ENCODE measurements at regions not wholly inside any gene's neighbourhood (a gene's known extent, or its start where the extent isn't known, plus 50 kb on each side); places are given as distances from the start of the nearest gene placed in this dataset.

DNA sequence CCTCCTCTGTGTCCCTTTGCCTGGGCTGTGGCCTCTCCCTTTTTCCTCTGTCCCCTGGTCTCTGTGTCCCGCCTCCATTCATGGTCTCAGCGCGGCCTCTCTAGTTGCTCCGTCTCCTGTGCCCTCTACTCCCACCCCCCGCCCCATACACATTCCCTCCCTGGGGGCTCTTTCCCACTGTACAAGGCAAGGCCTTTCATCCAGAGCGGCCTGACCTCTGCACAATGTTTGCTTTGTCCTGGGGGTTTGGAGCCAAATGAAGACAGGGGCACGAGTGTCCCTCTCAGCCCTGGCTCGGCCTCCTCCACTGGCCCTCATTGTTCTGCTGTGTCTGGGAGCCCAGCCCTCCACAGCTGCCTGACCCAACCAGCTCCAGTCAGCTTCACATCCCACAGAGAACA is 678.6 kb downstream of the BCL11B start:
- Histone ChIP-seq H4K20me1 (ENCODE audit: insufficient read depth, low read length) (no peaks in the 10 kb centered on the region), H3K4me1 (ENCODE audit: insufficient read depth, low read length) (no peaks in the 10 kb centered on the region), H3K4me2 (ENCODE audit: low read length) (no peak overlapping the region), H3K27ac (ENCODE audit: low read depth, low read length) (no peak overlapping the region), H3K9ac (ENCODE audit: low read length) (no peak overlapping the region), H3K79me2 (ENCODE audit: insufficient read depth, low read length) (no peaks in the 10 kb centered on the region), H3K9me3 (ENCODE audit: insufficient read depth, low read depth, low read length) (peaks cover 7% of the 10 kb centered on the region), H3K4me3 (ENCODE audit: insufficient read depth, low read depth, low read length) (no peak overlapping the region), H3K36me3 (ENCODE audit: insufficient read depth, low read length) (no peaks in the 10 kb centered on the region), H2AFZ (ENCODE audit: low read depth, low read length) (no peak overlapping the region), H3K27me3 (ENCODE audit: insufficient read depth, low read length) (no peaks in the 10 kb centered on the region)
- H3K36me3 Mint-ChIP-seq (ENCODE audit: low read depth, unreplicated experiment) = no peaks in the 10 kb centered on the region
- no peak overlapping the region for H3K4me3 Mint-ChIP-seq (ENCODE audit: unreplicated experiment)
- DNase-seq (ENCODE audit: low read depth) (no peak), FAIRE-seq (no peak)
- peaks cover 12% of the 10 kb centered on the region for H3K9me3 Mint-ChIP-seq (ENCODE audit: unreplicated experiment)
- peaks cover 5% of the 10 kb centered on the region for H3K4me1 Mint-ChIP-seq (ENCODE audit: low read depth, unreplicated experiment)
- peaks cover 7% of the 10 kb centered on the region for H3K27me3 Mint-ChIP-seq (ENCODE audit: low read depth, unreplicated experiment)
- H3K27ac Mint-ChIP-seq (ENCODE audit: unreplicated experiment) = no peak overlapping the region
- TF ChIP-seq, protein P1, sequence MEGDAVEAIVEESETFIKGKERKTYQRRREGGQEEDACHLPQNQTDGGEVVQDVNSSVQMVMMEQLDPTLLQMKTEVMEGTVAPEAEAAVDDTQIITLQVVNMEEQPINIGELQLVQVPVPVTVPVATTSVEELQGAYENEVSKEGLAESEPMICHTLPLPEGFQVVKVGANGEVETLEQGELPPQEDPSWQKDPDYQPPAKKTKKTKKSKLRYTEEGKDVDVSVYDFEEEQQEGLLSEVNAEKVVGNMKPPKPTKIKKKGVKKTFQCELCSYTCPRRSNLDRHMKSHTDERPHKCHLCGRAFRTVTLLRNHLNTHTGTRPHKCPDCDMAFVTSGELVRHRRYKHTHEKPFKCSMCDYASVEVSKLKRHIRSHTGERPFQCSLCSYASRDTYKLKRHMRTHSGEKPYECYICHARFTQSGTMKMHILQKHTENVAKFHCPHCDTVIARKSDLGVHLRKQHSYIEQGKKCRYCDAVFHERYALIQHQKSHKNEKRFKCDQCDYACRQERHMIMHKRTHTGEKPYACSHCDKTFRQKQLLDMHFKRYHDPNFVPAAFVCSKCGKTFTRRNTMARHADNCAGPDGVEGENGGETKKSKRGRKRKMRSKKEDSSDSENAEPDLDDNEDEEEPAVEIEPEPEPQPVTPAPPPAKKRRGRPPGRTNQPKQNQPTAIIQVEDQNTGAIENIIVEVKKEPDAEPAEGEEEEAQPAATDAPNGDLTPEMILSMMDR (IDR thresholded peaks at IDR 0.05; ENCODE audit: insufficient read depth, low read depth, low read length) = no peak
- TF ChIP-seq EZH2 (IDR thresholded peaks at IDR 0.05; ENCODE audit: insufficient read depth, low read length) = no peak

DNA sequence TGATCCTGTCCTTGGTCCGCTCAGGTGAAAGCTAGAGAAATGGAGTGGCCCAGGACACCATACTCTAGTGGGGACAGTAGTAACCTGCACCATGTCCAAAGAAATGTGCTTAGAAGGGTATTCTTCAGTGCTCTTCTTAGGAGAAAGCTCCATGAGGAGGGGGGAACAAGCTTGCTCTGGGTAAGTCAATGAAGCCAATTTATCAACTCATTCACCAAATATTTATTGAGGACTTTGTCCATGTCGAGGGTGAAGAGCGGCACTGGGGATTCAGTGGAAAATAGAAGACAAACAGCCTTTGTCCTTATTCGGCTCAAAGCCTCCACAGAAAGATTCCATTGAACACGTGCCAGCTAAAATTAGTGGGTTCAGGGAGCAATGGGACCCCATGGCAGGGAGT is 677.8 kb downstream of the BCL11B start:
- H3K27ac Mint-ChIP-seq (ENCODE audit: unreplicated experiment) = no peak overlapping the region
- H3K4me2 ChIP-seq (ENCODE audit: low read length) = no peak overlapping the region
- H3K27me3 ChIP-seq (ENCODE audit: insufficient read depth, low read length) = no peaks in the 10 kb centered on the region
- H3K36me3 ChIP-seq (ENCODE audit: insufficient read depth, low read length) = no peaks in the 10 kb centered on the region
- no peaks in the 10 kb centered on the region for H4K20me1 ChIP-seq (ENCODE audit: insufficient read depth, low read length)
- H3K9me3 Mint-ChIP-seq (ENCODE audit: unreplicated experiment) = peaks cover 12% of the 10 kb centered on the region
- H3K4me3 ChIP-seq (ENCODE audit: insufficient read depth, low read depth, low read length) = no peak overlapping the region
- no peak overlapping the region for H3K4me3 Mint-ChIP-seq (ENCODE audit: unreplicated experiment)
- no peak overlapping the region for H3K27ac ChIP-seq (ENCODE audit: low read depth, low read length)
- no peaks in the 10 kb centered on the region for H3K36me3 Mint-ChIP-seq (ENCODE audit: low read depth, unreplicated experiment)
- no peaks in the 10 kb centered on the region for H3K79me2 ChIP-seq (ENCODE audit: insufficient read depth, low read length)
- DNase-seq (ENCODE audit: low read depth) (no peak), FAIRE-seq (no peak)
- no peak overlapping the region for H3K9ac ChIP-seq (ENCODE audit: low read length)
- H3K4me1 ChIP-seq (ENCODE audit: insufficient read depth, low read length) = no peaks in the 10 kb centered on the region
- peaks cover 5% of the 10 kb centered on the region for H3K4me1 Mint-ChIP-seq (ENCODE audit: low read depth, unreplicated experiment)
- peaks cover 7% of the 10 kb centered on the region for H3K9me3 ChIP-seq (ENCODE audit: insufficient read depth, low read depth, low read length)
- H3K27me3 Mint-ChIP-seq (ENCODE audit: low read depth, unreplicated experiment) = peaks cover 7% of the 10 kb centered on the region
- TF ChIP-seq, protein P1 (IDR thresholded peaks at IDR 0.05; ENCODE audit: insufficient read depth, low read depth, low read length) = no peak
- no peak for TF ChIP-seq EZH2 (IDR thresholded peaks at IDR 0.05; ENCODE audit: insufficient read depth, low read length)
- no peak overlapping the region for H2AFZ ChIP-seq (ENCODE audit: low read depth, low read length)

DNA sequence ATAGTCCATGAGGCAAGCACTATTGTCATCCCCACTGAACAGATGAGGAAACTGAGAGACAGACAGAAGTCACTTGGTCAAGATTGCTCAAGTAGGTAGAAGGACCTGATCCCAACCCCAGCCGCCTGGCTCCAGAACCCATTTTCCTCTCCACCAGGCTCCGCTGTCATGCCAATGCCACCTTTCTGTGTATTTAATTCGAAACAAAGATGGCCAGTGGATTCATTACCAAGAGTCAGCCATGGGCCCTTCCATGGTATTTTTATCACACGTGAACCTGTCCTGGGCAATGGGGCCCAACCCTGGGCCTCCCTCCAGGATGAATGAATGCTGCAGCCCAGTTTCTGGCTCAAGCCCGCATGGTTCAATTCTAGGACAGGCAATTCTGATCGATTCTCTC is 673.4 kb downstream of the BCL11B start:
- no peak overlapping the region for H3K4me2 ChIP-seq (ENCODE audit: low read length)
- H3K4me3 ChIP-seq (ENCODE audit: insufficient read depth, low read depth, low read length) = no peak overlapping the region
- peaks cover 7% of the 10 kb centered on the region for H3K9me3 ChIP-seq (ENCODE audit: insufficient read depth, low read depth, low read length)
- Mint-ChIP-seq H3K4me1 (ENCODE audit: low read depth, unreplicated experiment) (peaks cover 10% of the 10 kb centered on the region), H3K27ac (ENCODE audit: unreplicated experiment) (no peak overlapping the region), H3K4me3 (ENCODE audit: unreplicated experiment) (no peak overlapping the region), H3K9me3 (ENCODE audit: unreplicated experiment) (peaks cover 9% of the 10 kb centered on the region), H3K27me3 (ENCODE audit: low read depth, unreplicated experiment) (peaks cover 4% of the 10 kb centered on the region), H3K36me3 (ENCODE audit: low read depth, unreplicated experiment) (no peaks in the 10 kb centered on the region)
- no peak for DNase-seq (ENCODE audit: low read depth)
- no peaks in the 10 kb centered on the region for H3K4me1 ChIP-seq (ENCODE audit: insufficient read depth, low read length)
- TF ChIP-seq, protein P1 (IDR thresholded peaks at IDR 0.05; ENCODE audit: insufficient read depth, low read depth, low read length) = no peak
- no peak for TF ChIP-seq EZH2 (IDR thresholded peaks at IDR 0.05; ENCODE audit: insufficient read depth, low read length)
- FAIRE-seq = no peak
- no peaks in the 10 kb centered on the region for H3K27me3 ChIP-seq (ENCODE audit: insufficient read depth, low read length)
- H3K27ac ChIP-seq (ENCODE audit: low read depth, low read length) = no peak overlapping the region
- no peaks in the 10 kb centered on the region for H4K20me1 ChIP-seq (ENCODE audit: insufficient read depth, low read length)
- no peaks in the 10 kb centered on the region for H3K79me2 ChIP-seq (ENCODE audit: insufficient read depth, low read length)
- no peak overlapping the region for H3K9ac ChIP-seq (ENCODE audit: low read length)
- H3K36me3 ChIP-seq (ENCODE audit: insufficient read depth, low read length) = no peaks in the 10 kb centered on the region
- H2AFZ ChIP-seq (ENCODE audit: low read depth, low read length) = no peak overlapping the region

Measured in astrocyte (in vitro differentiated cells and primary cell).